Large intestine (tissue), 3 donors: ENCODE measurements at regions not wholly inside any gene's neighbourhood (a gene's known extent, or its start where the extent isn't known, plus 50 kb on each side); places are given as distances from the start of the nearest gene placed in this dataset.

Experiments
- DNase-seq, 2 donors: peaks; one replicate each; pipeline versions ENCODE4 v3.0.0 to v3.0.0-alpha.2; 2013
- H3K27ac ChIP-seq: one replicate; pipeline ENCODE4 v1.5.1; 2013; ENCODE audit warnings: low read length
- H3K27me3 ChIP-seq: 2 replicates; pipeline ENCODE4 v1.6.1; 2013; ENCODE audit warnings: low read length; ENCODE audit not compliant: control insufficient read depth, insufficient read depth
- H3K36me3 ChIP-seq: 2 replicates; pipeline ENCODE4 v1.6.1; 2013; ENCODE audit warnings: low read length; ENCODE audit not compliant: control insufficient read depth, insufficient read depth
- H3K4me1 ChIP-seq: one replicate; pipeline ENCODE4 v1.6.1; 2013; ENCODE audit warnings: low read length; ENCODE audit not compliant: control insufficient read depth, insufficient read depth
- H3K4me3 ChIP-seq: one replicate; pipeline ENCODE4 v1.5.1; 2013; ENCODE audit warnings: low read length
- H3K9me3 ChIP-seq: one replicate; pipeline ENCODE4 v1.6.1; 2013; ENCODE audit warnings: mild to moderate bottlenecking, low read depth, low read length, moderate library complexity; ENCODE audit not compliant: control insufficient read depth
- WGBS: methylation state at CpG from one replicate; pipeline ENCODE4 v1.1.5; 2013; ENCODE audit warnings: low lambda C conversion rate; ENCODE audit not compliant: insufficient coverage; 5-methylcytosine and 5-hydroxymethylcytosine counted together

DNA sequence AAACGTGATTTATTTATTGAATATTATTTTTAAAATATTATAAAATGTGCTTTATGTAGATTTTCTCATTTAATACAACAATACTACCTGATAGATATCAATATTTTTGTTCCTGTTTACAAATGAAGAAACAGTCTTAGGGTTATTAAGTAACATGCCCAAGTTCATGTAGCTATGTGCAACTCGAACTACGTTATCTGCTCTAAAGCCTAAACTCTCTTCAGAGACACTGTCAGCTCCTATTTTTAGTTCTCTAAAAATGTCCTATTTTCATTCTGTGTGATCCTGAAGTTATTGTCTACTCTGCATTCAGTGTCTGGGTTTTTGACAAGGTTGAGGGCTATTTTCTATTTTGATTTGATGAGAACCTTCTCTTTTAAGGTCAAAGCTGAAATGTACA is 550.1 kb upstream of the B3GALT2 start:
- DNase-seq: no peak
- Histone ChIP-seq H3K27ac (no peak overlapping the region), H3K9me3 (no peaks in the 10 kb centered on the region), H3K4me3 (no peak overlapping the region), H3K36me3 (no peaks in the 10 kb centered on the region), H3K27me3 (no peaks in the 10 kb centered on the region), H3K4me1 (no peaks in the 10 kb centered on the region)
- WGBS: 95% methylated on average over 3 of the region's 3 CpGs

DNA sequence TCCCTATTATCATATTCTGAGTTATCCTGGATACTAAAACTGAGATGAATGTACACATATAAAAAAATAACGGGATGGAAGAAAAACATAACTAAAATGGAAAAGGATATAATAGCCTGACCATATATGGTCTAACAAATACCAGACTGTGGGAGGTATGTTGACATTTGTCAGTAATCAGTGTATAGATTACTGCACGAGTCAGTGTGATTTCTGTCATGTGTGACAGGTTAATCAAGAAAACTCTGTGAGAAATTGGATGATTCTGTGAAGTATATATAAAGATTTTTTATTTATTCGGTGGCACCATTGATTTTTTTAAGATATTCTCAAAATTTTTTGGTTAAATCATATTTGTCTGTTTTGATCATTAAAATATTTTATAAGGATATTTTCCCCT is 547.3 kb upstream of the B3GALT2 start:
- no peaks in the 10 kb centered on the region for H3K27me3 ChIP-seq
- H3K36me3 ChIP-seq: no peaks in the 10 kb centered on the region
- 90% methylated on average over 2 of the region's 3 CpGs for WGBS
- H3K4me3 ChIP-seq: no peak overlapping the region
- DNase-seq: no peak
- no peak overlapping the region for H3K27ac ChIP-seq
- no peaks in the 10 kb centered on the region for H3K9me3 ChIP-seq
- no peaks in the 10 kb centered on the region for H3K4me1 ChIP-seq

DNA sequence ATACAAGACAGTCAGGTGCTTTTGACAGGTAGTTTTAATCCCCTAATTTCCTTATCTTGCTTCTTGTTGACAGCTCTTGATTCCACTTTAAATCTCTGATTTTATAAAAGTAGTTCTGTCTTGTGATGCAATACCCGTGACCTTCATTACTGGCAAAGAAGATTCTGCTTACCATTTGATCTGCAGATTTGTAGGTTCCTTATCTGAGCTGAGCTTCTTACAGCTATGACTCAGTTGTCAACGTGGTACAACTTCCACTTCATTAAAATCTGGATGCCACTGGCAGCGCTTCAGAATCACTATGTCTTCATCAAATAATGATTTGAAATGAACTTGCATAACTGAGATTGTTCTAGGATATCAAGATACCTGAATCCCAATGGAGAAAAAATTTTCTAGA is 543.6 kb upstream of the B3GALT2 start:
- Histone ChIP-seq H3K27ac (no peak overlapping the region), H3K4me1 (no peaks in the 10 kb centered on the region), H3K36me3 (no peaks in the 10 kb centered on the region), H3K9me3 (no peaks in the 10 kb centered on the region), H3K27me3 (no peaks in the 10 kb centered on the region), H3K4me3 (no peak overlapping the region)
- WGBS: 100% methylated on average over 1 of the region's 3 CpGs
- DNase-seq: peak in 1 of 2 donors; percentile 12

DNA sequence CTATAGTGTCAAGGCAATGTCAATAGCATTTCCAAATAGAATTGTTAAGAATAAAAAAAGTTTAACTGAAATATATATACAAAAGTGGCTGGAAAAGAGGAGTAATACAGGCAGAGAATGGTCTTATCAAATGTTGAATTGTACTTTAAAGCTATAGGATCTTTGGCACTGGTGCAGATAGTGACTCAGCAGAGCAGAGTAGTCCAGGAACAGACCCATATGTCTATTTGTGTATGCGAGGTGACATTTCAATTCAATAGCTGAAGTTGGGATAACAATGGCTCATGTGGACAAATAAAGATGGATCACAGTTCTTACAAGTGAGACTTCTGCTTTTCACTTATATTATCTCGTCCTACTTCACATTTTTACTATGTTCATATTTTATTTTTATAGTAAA is 543.0 kb upstream of the B3GALT2 start:
- no peaks in the 10 kb centered on the region for H3K9me3 ChIP-seq
- H3K4me1 ChIP-seq: no peaks in the 10 kb centered on the region
- WGBS: 80% methylated on average over 2 of the region's 2 CpGs
- DNase-seq: peak in 1 of 2 donors; percentile 7
- no peak overlapping the region for H3K27ac ChIP-seq
- H3K4me3 ChIP-seq: no peak overlapping the region
- no peaks in the 10 kb centered on the region for H3K36me3 ChIP-seq
- no peaks in the 10 kb centered on the region for H3K27me3 ChIP-seq

DNA sequence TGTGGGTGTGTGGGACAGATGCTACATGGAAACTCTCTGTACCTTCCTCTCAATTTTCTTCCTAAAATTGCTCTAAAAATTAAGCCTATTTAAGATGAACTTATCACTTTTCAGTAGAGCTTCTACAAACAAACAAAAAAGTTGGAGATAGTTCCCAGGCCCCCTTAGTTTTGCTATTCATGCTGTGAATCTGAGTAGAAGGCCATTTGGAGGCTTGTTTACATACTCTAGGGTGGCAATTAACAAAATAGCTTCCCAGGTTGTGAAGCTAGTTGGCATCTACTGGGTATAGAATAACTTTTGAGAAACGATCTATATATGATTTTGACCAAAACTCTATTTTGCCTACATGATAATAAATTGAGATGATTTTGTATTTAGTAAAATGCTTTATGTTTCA is 541.4 kb upstream of the B3GALT2 start:
- DNase-seq: no peak
- no peak overlapping the region for H3K4me3 ChIP-seq
- no peaks in the 10 kb centered on the region for H3K9me3 ChIP-seq
- H3K36me3 ChIP-seq: no peaks in the 10 kb centered on the region
- no peak overlapping the region for H3K27ac ChIP-seq
- no peaks in the 10 kb centered on the region for H3K27me3 ChIP-seq
- no peaks in the 10 kb centered on the region for H3K4me1 ChIP-seq
- WGBS: no CpG with 5 or more reads among the region's 1 CpG

DNA sequence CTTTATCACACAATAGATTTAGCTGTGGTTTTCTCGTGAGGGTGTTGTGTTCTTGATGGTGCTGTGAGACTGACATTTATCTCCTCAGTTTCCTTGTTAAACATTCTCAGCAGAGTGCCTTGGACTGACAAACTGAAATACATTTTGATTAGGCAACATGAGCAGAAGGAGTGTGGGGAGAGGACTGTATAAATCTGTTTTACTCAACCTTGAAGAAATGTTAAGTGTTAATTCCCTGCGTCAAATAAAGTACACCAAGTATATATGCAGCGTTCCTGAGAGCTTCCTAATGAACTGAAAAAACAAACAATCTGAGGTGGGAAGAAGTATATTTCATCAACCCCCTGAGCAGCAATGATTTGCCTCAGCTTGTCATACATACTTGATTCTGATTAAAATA is 540.3 kb upstream of the B3GALT2 start:
- no peak for DNase-seq
- H3K9me3 ChIP-seq: no peaks in the 10 kb centered on the region
- no CpG with 5 or more reads among the region's 3 CpGs for WGBS
- H3K4me3 ChIP-seq: no peak overlapping the region
- no peaks in the 10 kb centered on the region for H3K27me3 ChIP-seq
- H3K36me3 ChIP-seq: no peaks in the 10 kb centered on the region
- H3K4me1 ChIP-seq: no peaks in the 10 kb centered on the region
- H3K27ac ChIP-seq: no peak overlapping the region

DNA sequence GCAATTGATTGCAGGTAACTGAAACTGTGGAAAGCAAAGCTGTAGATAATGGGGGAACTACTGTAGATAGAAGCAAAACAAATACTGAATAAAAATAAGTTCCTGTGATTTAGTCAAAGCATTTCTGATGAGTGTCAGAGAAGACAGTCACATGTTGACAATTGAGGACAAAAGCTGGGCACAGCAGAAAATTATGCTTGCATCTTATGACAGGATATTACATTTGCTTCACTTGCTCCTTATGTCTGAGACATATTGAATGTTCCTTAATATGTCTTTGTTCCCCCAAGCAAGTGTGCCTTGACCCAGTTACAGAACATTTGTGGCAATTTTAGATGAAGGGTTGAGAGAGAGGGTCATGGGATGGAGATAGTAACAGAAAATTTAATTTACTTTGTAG is 526.0 kb upstream of the B3GALT2 start:
- Histone ChIP-seq H3K27ac (no peak overlapping the region), H3K4me3 (no peak overlapping the region), H3K9me3 (no peaks in the 10 kb centered on the region), H3K27me3 (no peaks in the 10 kb centered on the region), H3K36me3 (no peaks in the 10 kb centered on the region), H3K4me1 (no peaks in the 10 kb centered on the region)
- no peak for DNase-seq

DNA sequence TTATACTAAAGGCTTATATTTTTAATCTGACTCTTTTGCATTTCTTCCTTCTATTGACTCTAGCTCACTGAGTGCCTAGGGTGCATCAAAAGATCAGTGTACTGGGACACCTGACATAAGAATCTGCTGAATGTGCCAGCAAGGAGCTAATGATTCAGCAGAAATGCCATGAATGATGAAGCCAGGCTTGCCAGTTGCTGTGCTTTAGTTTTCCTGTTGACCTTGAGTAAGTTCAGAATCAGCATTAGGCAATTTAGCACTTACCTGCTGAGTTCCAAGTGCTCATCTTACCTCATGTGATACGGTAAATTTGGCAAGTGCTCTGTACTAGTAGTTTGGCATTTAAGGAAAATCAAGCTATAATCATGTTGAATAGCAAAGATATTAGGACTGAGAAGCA is 523.2 kb upstream of the B3GALT2 start:
- no CpG with 5 or more reads among the region's 1 CpG for WGBS
- H3K9me3 ChIP-seq: no peaks in the 10 kb centered on the region
- H3K36me3 ChIP-seq: no peaks in the 10 kb centered on the region
- H3K27ac ChIP-seq: no peak overlapping the region
- no peak overlapping the region for H3K4me3 ChIP-seq
- H3K4me1 ChIP-seq: no peaks in the 10 kb centered on the region
- no peak for DNase-seq
- H3K27me3 ChIP-seq: no peaks in the 10 kb centered on the region

DNA sequence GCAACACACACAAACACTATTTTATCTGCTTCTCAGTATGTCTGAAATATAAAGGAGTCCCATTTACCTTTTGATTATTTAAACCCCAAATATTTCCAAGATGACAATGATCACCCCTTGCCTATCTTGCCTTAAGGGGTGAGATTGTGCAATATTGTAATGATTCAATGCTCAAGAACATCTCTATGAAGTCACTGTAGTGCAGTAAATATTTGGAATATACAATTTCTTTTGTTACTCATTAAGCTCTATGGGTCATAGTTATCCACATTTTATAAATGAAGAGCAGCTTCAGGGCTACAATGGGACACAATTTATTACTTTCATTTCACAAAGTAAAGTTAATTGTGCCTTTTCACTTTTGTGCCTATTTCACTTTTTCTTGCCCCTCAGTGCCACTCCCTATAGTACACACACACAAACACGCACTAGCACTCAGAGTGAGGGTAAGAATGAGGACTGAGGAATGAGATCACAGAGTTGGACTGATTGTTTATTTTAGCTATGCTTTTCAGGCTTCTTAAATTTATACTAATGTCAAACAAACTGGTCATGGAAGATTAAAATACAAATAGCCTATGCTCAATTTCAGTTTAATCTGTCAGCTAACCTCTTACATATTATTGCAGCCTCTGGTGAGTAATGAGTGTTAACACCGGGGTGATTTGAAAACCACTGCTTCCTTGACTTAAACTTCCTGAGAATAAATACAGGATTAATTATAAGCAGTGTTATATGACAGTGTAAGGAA is 521.0 kb upstream of the B3GALT2 start:
- Histone ChIP-seq H3K36me3 (no peaks in the 10 kb centered on the region), H3K9me3 (no peaks in the 10 kb centered on the region), H3K4me1 (no peaks in the 10 kb centered on the region), H3K27ac (no peak overlapping the region), H3K27me3 (no peaks in the 10 kb centered on the region), H3K4me3 (no peak overlapping the region)
- peak in 1 of 2 donors; percentile 9 for DNase-seq
- 50% methylated on average over 1 of the region's 2 CpGs for WGBS

DNA sequence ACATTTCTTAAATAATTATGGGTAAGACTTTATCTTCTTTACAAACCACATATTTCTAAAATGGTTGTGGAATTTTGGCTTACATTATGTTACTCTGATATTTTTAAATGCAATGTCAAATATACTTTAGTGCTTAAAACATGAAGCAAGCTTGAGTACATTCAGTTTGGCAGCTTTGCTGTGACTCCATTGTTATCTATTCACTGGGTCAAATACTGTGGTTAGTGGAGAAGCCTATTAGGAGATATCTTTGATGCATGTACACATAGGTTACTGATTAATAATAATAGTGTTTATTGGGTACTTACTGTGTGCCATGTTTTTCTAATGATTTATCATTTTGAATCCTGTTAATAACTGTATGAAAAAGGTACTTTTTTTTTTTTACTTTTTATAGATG is 520.4 kb upstream of the B3GALT2 start:
- Histone ChIP-seq H3K4me3 (no peak overlapping the region), H3K27me3 (no peaks in the 10 kb centered on the region), H3K36me3 (no peaks in the 10 kb centered on the region), H3K9me3 (no peaks in the 10 kb centered on the region), H3K27ac (no peak overlapping the region), H3K4me1 (no peaks in the 10 kb centered on the region)
- DNase-seq: no peak

DNA sequence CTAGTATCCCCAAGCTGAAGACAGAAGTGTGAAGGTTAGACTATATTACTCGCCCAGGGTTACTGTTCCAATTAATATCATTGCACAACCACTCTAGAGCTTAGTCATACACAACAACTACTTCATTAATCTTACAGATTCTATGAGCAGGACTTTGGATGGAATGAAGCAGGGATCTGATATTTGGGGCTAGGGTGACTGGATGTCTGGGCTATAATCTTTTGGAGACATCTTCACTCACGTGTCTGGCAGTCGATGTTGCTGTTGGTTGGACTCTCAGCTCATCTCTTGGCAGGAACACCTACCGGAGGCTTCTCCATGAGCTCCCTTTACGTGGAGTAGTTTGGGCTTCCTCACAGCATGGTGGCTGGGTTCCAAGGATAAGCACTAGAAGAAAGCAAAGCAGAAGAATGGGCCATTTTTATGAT is 519.2 kb upstream of the B3GALT2 start:
- Histone ChIP-seq H3K27ac (no peak overlapping the region), H3K4me3 (no peak overlapping the region), H3K27me3 (no peaks in the 10 kb centered on the region), H3K36me3 (no peaks in the 10 kb centered on the region), H3K4me1 (no peaks in the 10 kb centered on the region), H3K9me3 (no peaks in the 10 kb centered on the region)
- no peak for DNase-seq
- WGBS: no CpG with 5 or more reads among the region's 5 CpGs
